ENCODE measurements at regions not wholly inside any gene's neighbourhood (a gene's known extent, or its start where the extent isn't known, plus 50 kb on each side); places are given as distances from the start of the nearest gene placed in this dataset.

DNA sequence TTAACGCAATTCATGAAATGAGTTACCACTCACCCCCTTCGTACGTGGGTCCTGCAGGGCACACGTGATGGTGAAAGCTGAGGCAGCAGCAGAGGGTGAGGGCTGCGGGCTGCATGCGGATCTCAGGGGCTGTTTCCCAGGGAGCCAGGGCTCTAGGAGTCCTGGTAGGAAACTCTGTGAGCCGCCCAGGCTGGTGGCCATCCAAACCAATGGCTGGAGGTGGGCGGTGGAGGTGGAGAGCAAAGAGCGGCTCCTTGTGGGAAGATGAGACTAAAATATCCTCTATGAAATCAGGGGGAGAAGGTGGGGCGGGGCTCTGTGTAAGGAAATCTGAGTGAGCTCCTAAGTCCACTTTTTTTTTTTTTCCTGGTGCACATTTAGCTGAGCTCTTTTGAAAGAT, 120.1 kb upstream of the SLC1A4 start:
- TF ChIP-seq EZH2phosphoT487 (IDR thresholded peaks at IDR 0.05; ENCODE audit: insufficient read depth, low read depth) (no peak), EZH2 (IDR thresholded peaks at IDR 0.05; ENCODE audit: insufficient read depth, poor library complexity, severe bottlenecking) (no peak)
